ENCODE measurements at regions not wholly inside any gene's neighbourhood (a gene's known extent, or its start where the extent isn't known, plus 50 kb on each side); places are given as distances from the start of the nearest gene placed in this dataset.

DNA sequence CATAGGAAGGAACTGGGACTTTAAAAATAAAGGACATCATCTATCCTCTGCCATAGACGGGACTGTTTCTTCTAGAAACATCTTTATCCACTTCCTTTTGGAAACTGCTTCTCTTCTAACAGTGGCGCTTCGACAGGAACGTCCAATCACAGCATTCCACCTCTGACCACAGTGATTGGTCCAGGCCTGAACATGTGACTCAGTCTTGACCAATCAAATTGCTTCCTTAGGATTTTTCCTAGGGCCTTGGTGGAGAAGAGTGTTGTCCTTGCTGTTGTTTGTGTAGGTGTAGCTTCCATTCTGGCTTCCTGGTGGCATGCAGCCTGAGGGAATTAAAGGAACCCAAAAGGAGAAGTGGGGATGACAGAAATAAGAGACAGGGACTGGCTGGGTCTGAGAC lies 182.4 kb upstream of the TBX3 start:
- 90 to 97% methylated on average over 4 of the region's 4 CpGs for WGBS, 2 experiments
- H3K4me3 ChIP-seq (ENCODE audit: insufficient read depth, low read depth, low read length), result no peak overlapping the region
- no peaks in the 10 kb centered on the region for H3K36me3 ChIP-seq (ENCODE audit: control insufficient read depth, insufficient read depth, low read length)
- H3K27me3 ChIP-seq (ENCODE audit: control insufficient read depth, insufficient read depth, low read length, poor library complexity, severe bottlenecking), result no peaks in the 10 kb centered on the region
- no peak overlapping the region for H3K27ac ChIP-seq (ENCODE audit: insufficient read depth, low read depth, low read length, poor library complexity, severe bottlenecking)
- no peaks in the 10 kb centered on the region for H3K9me3 ChIP-seq (ENCODE audit: control insufficient read depth, low read length)
- peaks cover 22% of the 10 kb centered on the region for H3K4me1 ChIP-seq (ENCODE audit: control insufficient read depth, insufficient read depth, low read length)

- peak overlapping the region; percentile 77 for H3K27ac ChIP-seq (ENCODE audit: insufficient read depth, low read depth, low read length, poor library complexity, severe bottlenecking)
- no peaks in the 10 kb centered on the region for H3K36me3 ChIP-seq (ENCODE audit: control insufficient read depth, insufficient read depth, low read length)
- H3K4me1 ChIP-seq (ENCODE audit: control insufficient read depth, insufficient read depth, low read length), result peaks cover 22% of the 10 kb centered on the region
- no peaks in the 10 kb centered on the region for H3K9me3 ChIP-seq (ENCODE audit: control insufficient read depth, low read length)
- WGBS, 2 experiments, result 20 to 26% methylated on average over 12 of the region's 12 CpGs
- H3K27me3 ChIP-seq (ENCODE audit: control insufficient read depth, insufficient read depth, low read length, poor library complexity, severe bottlenecking), result no peaks in the 10 kb centered on the region
- no peak overlapping the region for H3K4me3 ChIP-seq (ENCODE audit: insufficient read depth, low read depth, low read length)
Measured at GRCh38 chr12:114864837-114865551, 181.0 kb upstream of the TBX3 start.

- Histone ChIP-seq H3K27me3 (ENCODE audit: control insufficient read depth, insufficient read depth, low read length, poor library complexity, severe bottlenecking) (no peaks in the 10 kb centered on the region), H3K4me1 (ENCODE audit: control insufficient read depth, insufficient read depth, low read length) (peaks cover 18% of the 10 kb centered on the region)
- 92 to 94% methylated on average over 12 of the region's 12 CpGs for WGBS, 2 experiments
Measured at GRCh38 chr12:114863911-114864310, 179.9 kb upstream of the TBX3 start.

GRCh38 chr12:114860969-114861368 lies 177.0 kb upstream of the TBX3 start:
- no peaks in the 10 kb centered on the region for H3K27me3 ChIP-seq (ENCODE audit: control insufficient read depth, insufficient read depth, low read length, poor library complexity, severe bottlenecking)
- H3K9me3 ChIP-seq (ENCODE audit: control insufficient read depth, low read length), result no peaks in the 10 kb centered on the region
- peaks cover 18% of the 10 kb centered on the region for H3K4me1 ChIP-seq (ENCODE audit: control insufficient read depth, insufficient read depth, low read length)
- no peak overlapping the region for H3K27ac ChIP-seq (ENCODE audit: insufficient read depth, low read depth, low read length, poor library complexity, severe bottlenecking)
- no peak overlapping the region for H3K4me3 ChIP-seq (ENCODE audit: insufficient read depth, low read depth, low read length)
- no peaks in the 10 kb centered on the region for H3K36me3 ChIP-seq (ENCODE audit: control insufficient read depth, insufficient read depth, low read length)
- WGBS, 2 experiments, result 92 to 94% methylated on average over 6 of the region's 6 CpGs

More at GRCh38 chr12:114863911-114864310, 179.9 kb upstream of the TBX3 start:
- Histone ChIP-seq H3K9me3 (ENCODE audit: control insufficient read depth, low read length) (no peaks in the 10 kb centered on the region), H3K4me3 (ENCODE audit: insufficient read depth, low read depth, low read length) (no peak overlapping the region), H3K36me3 (ENCODE audit: control insufficient read depth, insufficient read depth, low read length) (no peaks in the 10 kb centered on the region), H3K27ac (ENCODE audit: insufficient read depth, low read depth, low read length, poor library complexity, severe bottlenecking) (no peak overlapping the region)

DNA sequence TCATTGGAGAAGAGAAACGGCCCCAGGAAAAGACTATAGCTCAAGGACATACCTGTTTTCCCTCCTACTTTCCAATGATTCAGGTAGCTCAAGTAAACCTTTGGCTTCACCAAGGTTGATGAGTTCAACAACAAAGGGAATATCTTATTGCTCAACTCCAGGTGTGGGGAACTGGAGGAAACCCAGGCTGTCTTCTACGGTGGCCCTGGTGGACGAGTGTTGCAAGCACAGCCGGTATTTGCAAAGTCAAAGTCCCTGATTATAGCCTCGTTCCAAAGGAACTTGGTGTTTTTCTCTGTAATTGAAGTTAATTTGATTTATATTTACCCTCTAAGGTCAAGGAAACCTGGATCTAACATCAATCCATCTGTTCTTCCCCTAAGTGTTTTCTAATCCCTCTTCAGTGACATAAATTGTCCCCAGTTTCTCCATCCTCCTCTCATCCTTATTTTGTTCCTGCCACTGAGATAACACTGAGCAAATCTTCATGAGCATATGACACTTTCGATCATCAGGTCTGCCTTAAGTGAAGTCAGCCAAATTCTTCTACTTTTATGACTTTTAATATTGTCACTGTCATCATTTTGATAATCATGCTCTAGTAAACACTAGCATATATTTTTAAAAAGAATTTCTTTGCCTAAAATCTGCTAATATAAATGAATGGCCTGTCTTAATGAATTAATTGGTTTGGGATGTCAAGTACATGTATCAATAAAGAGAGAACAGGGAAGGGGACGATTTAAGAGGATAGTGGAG lies 174.6 kb upstream of the TBX3 start:
- no peaks in the 10 kb centered on the region for H3K36me3 ChIP-seq (ENCODE audit: control insufficient read depth, insufficient read depth, low read length)
- H3K4me1 ChIP-seq (ENCODE audit: control insufficient read depth, insufficient read depth, low read length), result no peaks in the 10 kb centered on the region
- no peaks in the 10 kb centered on the region for H3K9me3 ChIP-seq (ENCODE audit: control insufficient read depth, low read length)
- no peak overlapping the region for H3K27ac ChIP-seq (ENCODE audit: insufficient read depth, low read depth, low read length, poor library complexity, severe bottlenecking)
- H3K4me3 ChIP-seq (ENCODE audit: insufficient read depth, low read depth, low read length), result no peak overlapping the region
- H3K27me3 ChIP-seq (ENCODE audit: control insufficient read depth, insufficient read depth, low read length, poor library complexity, severe bottlenecking), result no peaks in the 10 kb centered on the region
- 75 to 82% methylated on average over 6 to 7 of the region's 7 CpGs for WGBS, 2 experiments

DNA sequence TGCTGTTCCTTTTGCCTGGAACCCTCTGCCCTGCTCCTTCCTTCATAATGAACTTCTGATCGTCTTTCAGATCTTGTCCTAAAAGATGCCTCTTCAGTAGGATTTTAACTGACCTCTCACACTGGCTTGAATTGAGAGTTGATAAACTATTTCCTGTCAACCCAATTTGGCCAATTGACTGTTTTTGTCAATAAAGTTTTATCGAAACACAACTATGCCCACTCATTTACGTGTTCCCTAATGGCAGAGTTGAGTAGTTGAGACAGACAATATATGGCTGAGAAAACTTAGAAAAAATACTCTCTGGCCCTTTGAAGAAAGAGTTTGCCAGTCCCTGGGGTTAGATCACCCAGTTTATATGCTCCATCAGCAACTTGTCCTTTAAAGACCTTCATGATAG lies 171.7 kb upstream of the TBX3 start:
- Histone ChIP-seq H3K27me3 (ENCODE audit: control insufficient read depth, insufficient read depth, low read length, poor library complexity, severe bottlenecking) (no peaks in the 10 kb centered on the region), H3K36me3 (ENCODE audit: control insufficient read depth, insufficient read depth, low read length) (no peaks in the 10 kb centered on the region), H3K4me3 (ENCODE audit: insufficient read depth, low read depth, low read length) (no peak overlapping the region), H3K4me1 (ENCODE audit: control insufficient read depth, insufficient read depth, low read length) (no peaks in the 10 kb centered on the region), H3K27ac (ENCODE audit: insufficient read depth, low read depth, low read length, poor library complexity, severe bottlenecking) (no peak overlapping the region), H3K9me3 (ENCODE audit: control insufficient read depth, low read length) (no peaks in the 10 kb centered on the region)
- 93 to 95% methylated on average over 2 to 3 of the region's 3 CpGs for WGBS, 2 experiments

DNA sequence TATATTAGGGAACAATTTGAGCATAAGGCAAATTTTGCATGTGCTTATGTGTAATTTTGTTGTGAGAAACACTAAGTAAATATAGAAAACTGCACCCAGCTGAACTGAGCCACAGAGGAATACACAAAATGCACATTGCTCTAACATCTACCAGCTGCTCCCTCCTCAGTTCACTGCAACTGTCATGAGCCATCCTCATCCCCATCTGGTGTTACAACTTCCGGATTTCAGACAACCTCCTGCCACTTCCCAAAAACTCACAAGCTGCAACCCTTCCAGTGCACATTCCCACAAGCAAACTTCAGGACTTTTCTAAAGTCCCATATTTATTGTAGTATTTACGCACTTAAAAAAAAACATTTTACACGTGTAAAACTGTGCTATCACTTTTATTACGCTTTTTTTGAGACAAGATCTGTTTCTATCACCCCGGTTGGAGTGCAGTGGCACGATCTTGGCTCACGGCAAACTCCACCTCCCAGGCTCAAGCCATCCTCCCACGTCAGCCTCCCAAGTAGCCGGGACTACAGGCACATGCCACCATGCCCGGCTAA lies 169.1 kb upstream of the TBX3 start:
- Histone ChIP-seq H3K27ac (ENCODE audit: insufficient read depth, low read depth, low read length, poor library complexity, severe bottlenecking) (no peak overlapping the region), H3K27me3 (ENCODE audit: control insufficient read depth, insufficient read depth, low read length, poor library complexity, severe bottlenecking) (no peaks in the 10 kb centered on the region), H3K4me1 (ENCODE audit: control insufficient read depth, insufficient read depth, low read length) (no peaks in the 10 kb centered on the region), H3K36me3 (ENCODE audit: control insufficient read depth, insufficient read depth, low read length) (no peaks in the 10 kb centered on the region), H3K4me3 (ENCODE audit: insufficient read depth, low read depth, low read length) (no peak overlapping the region), H3K9me3 (ENCODE audit: control insufficient read depth, low read length) (no peaks in the 10 kb centered on the region)
- 85 to 87% methylated on average over 10 of the region's 10 CpGs for WGBS, 2 experiments

DNA sequence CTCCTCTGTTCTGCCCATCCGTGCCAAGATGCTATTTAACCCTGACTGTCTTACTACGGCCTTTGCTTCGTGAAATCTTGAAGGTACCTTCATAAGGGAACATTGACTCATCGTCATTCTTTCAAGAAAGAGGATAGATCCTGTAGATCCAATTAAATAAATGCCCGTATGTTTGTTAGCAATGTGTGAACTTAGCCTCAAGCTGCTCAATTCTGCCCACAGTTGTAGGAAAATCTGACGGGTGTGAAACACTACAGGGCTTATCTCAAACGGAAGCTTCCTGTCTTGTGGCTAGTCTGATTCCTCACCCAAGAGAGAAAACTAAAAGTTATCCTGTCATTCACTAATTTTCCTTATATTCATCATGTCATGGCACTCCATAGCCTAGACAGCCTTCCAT lies 168.0 kb upstream of the TBX3 start:
- H3K4me3 ChIP-seq (ENCODE audit: insufficient read depth, low read depth, low read length), result no peak overlapping the region
- H3K9me3 ChIP-seq (ENCODE audit: control insufficient read depth, low read length), result no peaks in the 10 kb centered on the region
- H3K4me1 ChIP-seq (ENCODE audit: control insufficient read depth, insufficient read depth, low read length), result no peaks in the 10 kb centered on the region
- H3K36me3 ChIP-seq (ENCODE audit: control insufficient read depth, insufficient read depth, low read length), result no peaks in the 10 kb centered on the region
- H3K27ac ChIP-seq (ENCODE audit: insufficient read depth, low read depth, low read length, poor library complexity, severe bottlenecking), result no peak overlapping the region
- 95 to 97% methylated on average over 7 of the region's 7 CpGs for WGBS, 2 experiments
- H3K27me3 ChIP-seq (ENCODE audit: control insufficient read depth, insufficient read depth, low read length, poor library complexity, severe bottlenecking), result no peaks in the 10 kb centered on the region

- H3K9me3 ChIP-seq (ENCODE audit: control insufficient read depth, low read length), result no peaks in the 10 kb centered on the region
- H3K27me3 ChIP-seq (ENCODE audit: control insufficient read depth, insufficient read depth, low read length, poor library complexity, severe bottlenecking), result no peaks in the 10 kb centered on the region
- no peak overlapping the region for H3K4me3 ChIP-seq (ENCODE audit: insufficient read depth, low read depth, low read length)
- H3K36me3 ChIP-seq (ENCODE audit: control insufficient read depth, insufficient read depth, low read length), result no peaks in the 10 kb centered on the region
- H3K27ac ChIP-seq (ENCODE audit: insufficient read depth, low read depth, low read length, poor library complexity, severe bottlenecking), result no peak overlapping the region
- no peaks in the 10 kb centered on the region for H3K4me1 ChIP-seq (ENCODE audit: control insufficient read depth, insufficient read depth, low read length)
- WGBS, 2 experiments, result 93 to 96% methylated on average over 6 to 7 of the region's 7 CpGs
Measured at GRCh38 chr12:114850661-114851275, 166.8 kb upstream of the TBX3 start.

- Histone ChIP-seq H3K9me3 (ENCODE audit: control insufficient read depth, low read length) (no peaks in the 10 kb centered on the region), H3K27me3 (ENCODE audit: control insufficient read depth, insufficient read depth, low read length, poor library complexity, severe bottlenecking) (no peaks in the 10 kb centered on the region), H3K4me3 (ENCODE audit: insufficient read depth, low read depth, low read length) (no peak overlapping the region), H3K4me1 (ENCODE audit: control insufficient read depth, insufficient read depth, low read length) (no peaks in the 10 kb centered on the region), H3K36me3 (ENCODE audit: control insufficient read depth, insufficient read depth, low read length) (no peaks in the 10 kb centered on the region), H3K27ac (ENCODE audit: insufficient read depth, low read depth, low read length, poor library complexity, severe bottlenecking) (no peak overlapping the region)
- WGBS, 2 experiments, result 89 to 95% methylated on average over 1 of the region's 2 CpGs
Measured at GRCh38 chr12:114848666-114849065, 164.7 kb upstream of the TBX3 start.
